Esophagus muscularis mucosa (tissue), 4 donors: ENCODE measurements at regions not wholly inside any gene's neighbourhood (a gene's known extent, or its start where the extent isn't known, plus 50 kb on each side); places are given as distances from the start of the nearest gene placed in this dataset.

Source experiments
- DNase-seq: peaks from one replicate; pipeline ENCODE4 v3.0.0-alpha.2; 2017; ENCODE audit errors: extremely low spot score
- H3K27ac ChIP-seq, 4 donors: fragments of 200-600 bp; sonication (generic); replicated peaks in 1 of 4; 1 replicate in 3 of 4; 2 replicates in 1 of 4; pipeline ENCODE4 v1.5.1; 2016 to 2019; ENCODE audit warnings: mild to moderate bottlenecking in 1 of 4
- H3K27me3 ChIP-seq, 4 donors: fragments of 200-600 bp; sonication (generic); one replicate each; pipeline versions ENCODE4 v1.5.1 to v1.6.0; 2016 to 2019
- H3K36me3 ChIP-seq, 4 donors: fragments of 200-600 bp; sonication (generic); one replicate each; pipeline ENCODE4 v1.5.1; 2016 to 2019
- H3K4me1 ChIP-seq, 4 donors: fragments of 200-600 bp; sonication (generic); one replicate each; pipeline ENCODE4 v1.5.1; 2016 to 2019
- H3K4me3 ChIP-seq, 4 donors: fragments of 200-600 bp; sonication (generic); 1 replicate in 2 of 4; 2 replicates in 2 of 4; pipeline ENCODE4 v1.5.1; 2016 to 2019; ENCODE audit warnings: mild to moderate bottlenecking in 4 of 4, moderate library complexity in 1 of 4
- H3K9me3 ChIP-seq, 4 donors: fragments of 200-600 bp; sonication (generic); 1 replicate in 3 of 4; 2 replicates in 1 of 4; pipeline ENCODE4 v1.5.1; 2016 to 2019
- EP300 ChIP-seq: sonication (generic); formaldehyde crosslinking; IDR thresholded peaks from one replicate; pipeline ENCODE4 v1.6.1; 2017; ENCODE audit warnings: antibody characterized with exemption
- POLR2A ChIP-seq: fragments of 450-650 bp; IDR thresholded peaks from one replicate; pipeline ENCODE4 v1.6.1; 2017; ENCODE audit warnings: antibody characterized with exemption, moderate library complexity, mild to moderate bottlenecking, low read depth
- POLR2AphosphoS5 ChIP-seq, 2 donors: sonication (generic); formaldehyde crosslinking; IDR thresholded peaks; one replicate each; pipeline ENCODE4 v1.6.1; 2017; ENCODE audit warnings: antibody characterized with exemption in 2 of 2
- WGBS: methylation state at CpG from one replicate; pipeline ENCODE4 v1.1.5; 2018; 5-methylcytosine and 5-hydroxymethylcytosine counted together
- intact Hi-C: fragments of 100-400 bp; cut with DNase I; formaldehyde crosslinking; loops from one replicate; pipeline ENCODE4 v1.15.1; 2023
- TF ChIP-seq, protein P1 (sequence below), 3 experiments: fragments of 200-600 bp in 2 of 3; fragments of 450-650 bp in 1 of 3; sonication (generic) in 2 of 3; IDR thresholded peaks; one replicate each; pipeline ENCODE4 v1.5.1; 2017 to 2019; ENCODE audit warnings: antibody characterized with exemption in 3 of 3, mild to moderate bottlenecking in 2 of 3, moderate library complexity in 1 of 3

DNA sequence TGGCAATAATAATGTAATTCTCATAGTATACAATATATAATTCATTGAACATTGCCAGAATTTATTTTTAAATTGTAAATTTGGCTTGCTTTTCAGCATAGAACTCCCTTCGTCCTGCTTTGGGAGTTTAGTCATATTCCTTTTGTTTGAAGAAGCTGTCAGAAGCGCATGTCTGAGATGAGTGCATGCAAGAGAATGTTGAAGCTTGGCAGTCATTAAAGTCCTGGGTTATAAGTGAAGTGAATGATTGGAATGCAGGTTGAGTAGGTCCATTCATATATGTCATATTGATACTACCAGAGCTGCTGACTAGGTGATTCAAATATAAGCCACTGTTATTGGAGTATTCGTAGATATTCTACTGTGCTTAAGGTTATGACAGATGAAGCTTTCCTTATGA lies 243.6 kb upstream of the MDFIC2 start:
- Histone ChIP-seq H3K27ac (no peak overlapping the region), H3K4me3 (no peak overlapping the region), H3K9me3 (no peaks in the 10 kb centered on the region), H3K27me3 (no peaks in the 10 kb centered on the region), H3K4me1 (peaks cover 0 to 11% (median 4%) of the 10 kb centered on the region in 4 donors), H3K36me3 (no peaks in the 10 kb centered on the region)
- TF ChIP-seq POLR2A (no peak), POLR2AphosphoS5 (IDR thresholded peaks at IDR 0.05) (no peak), EP300 (no peak)
- TF ChIP-seq, protein P1, sequence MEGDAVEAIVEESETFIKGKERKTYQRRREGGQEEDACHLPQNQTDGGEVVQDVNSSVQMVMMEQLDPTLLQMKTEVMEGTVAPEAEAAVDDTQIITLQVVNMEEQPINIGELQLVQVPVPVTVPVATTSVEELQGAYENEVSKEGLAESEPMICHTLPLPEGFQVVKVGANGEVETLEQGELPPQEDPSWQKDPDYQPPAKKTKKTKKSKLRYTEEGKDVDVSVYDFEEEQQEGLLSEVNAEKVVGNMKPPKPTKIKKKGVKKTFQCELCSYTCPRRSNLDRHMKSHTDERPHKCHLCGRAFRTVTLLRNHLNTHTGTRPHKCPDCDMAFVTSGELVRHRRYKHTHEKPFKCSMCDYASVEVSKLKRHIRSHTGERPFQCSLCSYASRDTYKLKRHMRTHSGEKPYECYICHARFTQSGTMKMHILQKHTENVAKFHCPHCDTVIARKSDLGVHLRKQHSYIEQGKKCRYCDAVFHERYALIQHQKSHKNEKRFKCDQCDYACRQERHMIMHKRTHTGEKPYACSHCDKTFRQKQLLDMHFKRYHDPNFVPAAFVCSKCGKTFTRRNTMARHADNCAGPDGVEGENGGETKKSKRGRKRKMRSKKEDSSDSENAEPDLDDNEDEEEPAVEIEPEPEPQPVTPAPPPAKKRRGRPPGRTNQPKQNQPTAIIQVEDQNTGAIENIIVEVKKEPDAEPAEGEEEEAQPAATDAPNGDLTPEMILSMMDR (IDR thresholded peaks at IDR 0.05) = no peak
- intact Hi-C loops = no loop called here
- no peak for DNase-seq
- 57% methylated on average over 3 of the region's 3 CpGs for WGBS

- no peaks in the 10 kb centered on the region for H3K27me3 ChIP-seq
- TF ChIP-seq POLR2A (no peak), POLR2AphosphoS5 (IDR thresholded peaks at IDR 0.05) (no peak), EP300 (no peak)
- TF ChIP-seq, protein P1 (IDR thresholded peaks at IDR 0.05) = no peak
- no peak for DNase-seq
- peaks cover 0 to 11% (median 4%) of the 10 kb centered on the region in 4 donors for H3K4me1 ChIP-seq
- intact Hi-C loops = loop anchor here (5.0 kb wide), 1 partner anchor 1033 kb away; no protein-coding TSS in a partner anchor
- H3K9me3 ChIP-seq = no peaks in the 10 kb centered on the region
- no peaks in the 10 kb centered on the region for H3K36me3 ChIP-seq
- no peak overlapping the region for H3K4me3 ChIP-seq
- 76% methylated on average over 1 of the region's 1 CpG for WGBS
- H3K27ac ChIP-seq = no peak overlapping the region
These were observed 241.7 kb upstream of the MDFIC2 start for GRCh38 chr3:70554170-70554569.

DNA sequence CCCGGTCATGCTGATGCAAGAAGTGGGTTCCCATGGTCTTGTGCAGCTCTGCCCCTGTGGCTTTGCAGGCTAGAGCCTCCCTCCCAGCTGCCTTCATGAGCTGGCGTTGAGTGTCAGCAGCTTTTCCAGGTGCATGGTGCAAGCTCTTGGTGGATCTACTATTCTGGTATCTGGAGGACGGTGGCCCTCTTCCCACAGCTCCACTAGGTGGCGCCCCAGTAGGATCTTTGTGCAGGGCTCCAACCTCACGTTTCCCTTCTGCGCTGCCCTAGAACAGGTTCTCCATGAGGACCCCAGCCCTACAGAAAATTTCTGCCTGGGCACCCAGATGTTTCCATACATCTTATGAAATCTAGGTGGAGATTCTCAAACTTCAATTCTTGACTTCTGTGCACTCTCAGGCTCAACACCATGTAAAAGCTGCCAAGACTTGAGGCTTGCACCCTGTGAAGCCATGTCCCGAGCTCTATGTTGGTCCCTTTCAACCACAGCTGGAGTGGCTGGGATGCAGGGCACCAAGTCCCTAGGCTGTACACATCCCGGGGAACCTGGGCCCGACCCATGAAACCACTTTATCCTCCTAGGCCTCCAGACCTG lies 238.4 kb upstream of the MDFIC2 start:
- 60% methylated on average over 8 of the region's 9 CpGs for WGBS
- DNase-seq = no peak
- Histone ChIP-seq H3K27ac (no peak overlapping the region), H3K36me3 (no peaks in the 10 kb centered on the region), H3K27me3 (no peaks in the 10 kb centered on the region), H3K9me3 (no peaks in the 10 kb centered on the region), H3K4me3 (no peak overlapping the region), H3K4me1 (peaks cover 0 to 16% (median 3%) of the 10 kb centered on the region in 4 donors)
- intact Hi-C loops = loop anchor here (5.0 kb wide), 1 partner anchor 1036 kb away; no protein-coding TSS in a partner anchor
- no peak for TF ChIP-seq POLR2AphosphoS5 (IDR thresholded peaks at IDR 0.05)
- TF ChIP-seq, protein P1 (IDR thresholded peaks at IDR 0.05) = peak; percentile 32 to 68 (median 48)

DNA sequence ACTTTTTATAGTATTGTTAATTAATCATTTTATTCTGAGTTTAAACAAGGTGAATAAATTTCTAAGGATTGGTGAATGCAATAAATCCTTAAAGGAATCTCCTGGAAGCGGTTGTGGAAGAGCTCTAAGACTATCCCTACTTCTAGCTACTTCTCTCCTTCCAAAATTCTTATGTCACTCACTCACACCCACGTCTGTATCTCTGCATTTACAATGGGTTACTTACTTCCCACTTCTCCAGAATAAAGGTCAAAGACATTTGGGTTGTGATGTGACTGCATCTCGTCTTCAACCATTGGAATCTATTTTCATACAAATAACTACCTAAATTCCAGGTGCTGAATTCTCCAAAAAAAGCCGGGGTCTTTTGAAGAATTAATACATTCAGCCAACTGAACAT lies 234.2 kb upstream of the MDFIC2 start:
- Histone ChIP-seq H3K9me3 (no peaks in the 10 kb centered on the region), H3K27me3 (no peaks in the 10 kb centered on the region), H3K27ac (no peak overlapping the region), H3K4me3 (no peak overlapping the region), H3K4me1 (peaks cover 0 to 27% (median 17%) of the 10 kb centered on the region in 4 donors), H3K36me3 (no peaks in the 10 kb centered on the region)
- intact Hi-C loops = no loop called here
- DNase-seq = no peak
- TF ChIP-seq POLR2A = no peak
- TF ChIP-seq, protein P1 (IDR thresholded peaks at IDR 0.05) = no peak
- no peak for TF ChIP-seq EP300
- no peak for TF ChIP-seq POLR2AphosphoS5 (IDR thresholded peaks at IDR 0.05)
- WGBS = 58% methylated on average over 4 of the region's 4 CpGs

DNA sequence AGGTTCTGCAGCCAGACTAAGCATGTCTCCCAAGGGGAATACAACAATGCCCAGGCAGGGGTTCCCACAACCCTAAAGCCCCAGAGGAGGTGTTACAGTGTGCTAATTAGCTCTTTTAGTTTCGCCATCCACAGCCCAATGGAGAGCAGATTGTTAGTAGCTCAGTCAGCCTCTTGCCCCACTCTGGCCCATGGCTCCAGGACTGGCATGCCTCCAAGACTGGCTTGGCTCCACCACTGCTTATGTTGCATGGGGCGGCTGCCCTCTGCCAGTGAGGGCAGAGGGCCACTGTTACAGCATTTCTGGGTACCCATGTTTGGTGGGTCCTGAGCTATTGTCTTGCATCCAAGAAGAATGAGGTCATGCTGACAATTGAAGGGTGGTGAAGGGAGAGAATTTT lies 231.1 kb upstream of the MDFIC2 start:
- WGBS = 83% methylated on average over 1 of the region's 2 CpGs
- no peak for DNase-seq
- no peak for TF ChIP-seq POLR2AphosphoS5 (IDR thresholded peaks at IDR 0.05)
- no peak for TF ChIP-seq EP300
- TF ChIP-seq POLR2A = no peak
- TF ChIP-seq, protein P1 (IDR thresholded peaks at IDR 0.05) = no peak
- Histone ChIP-seq H3K9me3 (no peaks in the 10 kb centered on the region), H3K4me3 (no peak overlapping the region), H3K27me3 (no peaks in the 10 kb centered on the region), H3K36me3 (no peaks in the 10 kb centered on the region), H3K27ac (no peak overlapping the region), H3K4me1 (peaks cover 0 to 27% (median 17%) of the 10 kb centered on the region in 4 donors)
- intact Hi-C loops = no loop called here
